Mesenchymal stem cell (in vitro differentiated cells and primary cell): ENCODE measurements at regions not wholly inside any gene's neighbourhood (a gene's known extent, or its start where the extent isn't known, plus 50 kb on each side); places are given as distances from the start of the nearest gene placed in this dataset.
A peak's percentile ranks its signal among the peaks of the same experiment; 100 is the strongest.
"Not testable (repeated sequence)": the region's sequence is repeated elsewhere in the genome, so short reads cannot be mapped to it uniquely, and the experiment has no call there.

Source experiments
- DNase-seq: peaks from one replicate; pipeline ENCODE4 v3.0.0-alpha.2; 2013
- H2AFZ ChIP-seq: one replicate; pipeline ENCODE4 v1.6.1; 2013; ENCODE audit warnings: low read depth, mild to moderate bottlenecking, control low read depth, inconsistent platforms, low read length, moderate library complexity
- H2AK5ac ChIP-seq: 2 replicates; pipeline ENCODE4 v1.6.1; 2013; ENCODE audit warnings: low read length, moderate library complexity, mild to moderate bottlenecking, inconsistent platforms; ENCODE audit not compliant: severe bottlenecking
- H2BK120ac ChIP-seq: one replicate; pipeline ENCODE4 v1.6.1; 2013; ENCODE audit warnings: low read depth, mild to moderate bottlenecking, inconsistent platforms, low read length, moderate library complexity
- H2BK12ac ChIP-seq, 2 experiments: one replicate each; pipeline ENCODE4 v1.6.1; 2013; ENCODE audit warnings: inconsistent platforms in 2 of 2, low read length in 2 of 2, mild to moderate bottlenecking in 2 of 2, moderate library complexity in 2 of 2, control low read depth in 1 of 2
- H2BK15ac ChIP-seq: one replicate; pipeline ENCODE4 v1.6.1; 2013; ENCODE audit warnings: mild to moderate bottlenecking, low read depth, inconsistent platforms; ENCODE audit not compliant: poor library complexity, severe bottlenecking
- H2BK5ac ChIP-seq: 2 replicates; pipeline ENCODE4 v1.6.1; 2013; ENCODE audit warnings: low read depth, mild to moderate bottlenecking, low read length, control low read depth, inconsistent platforms; ENCODE audit not compliant: poor library complexity, severe bottlenecking
- H3K14ac ChIP-seq, 2 experiments: one replicate each; pipeline ENCODE4 v1.6.1; 2013; ENCODE audit warnings: inconsistent platforms in 2 of 2, low read length in 2 of 2, control low read depth in 1 of 2, mild to moderate bottlenecking in 1 of 2, moderate library complexity in 1 of 2
- H3K18ac ChIP-seq, 2 experiments: one replicate each; pipeline ENCODE4 v1.6.1; 2013; ENCODE audit warnings: inconsistent platforms in 2 of 2, low read length in 2 of 2, control low read depth in 1 of 2, low read depth in 1 of 2, mild to moderate bottlenecking in 1 of 2
- H3K23ac ChIP-seq, 2 experiments: one replicate each; pipeline ENCODE4 v1.6.1; 2013; ENCODE audit warnings: inconsistent platforms in 2 of 2, low read length in 2 of 2, mild to moderate bottlenecking in 2 of 2, moderate library complexity in 2 of 2, control low read depth in 1 of 2
- H3K27ac ChIP-seq: 2 replicates; pipeline ENCODE4 v1.5.1; 2013; ENCODE audit warnings: mild to moderate bottlenecking, moderate library complexity, low read length, control low read depth, inconsistent platforms; ENCODE audit not compliant: poor library complexity, severe bottlenecking
- H3K27me3 ChIP-seq, 2 experiments: 2 replicates each; pipeline versions ENCODE4 v1.6.1 to v1.7.0; 2013; ENCODE audit warnings: low read length in 2 of 2, mild to moderate bottlenecking in 2 of 2, moderate library complexity in 2 of 2, control low read depth in 1 of 2, inconsistent platforms in 1 of 2; ENCODE audit not compliant: control insufficient read depth in 1 of 2, insufficient read depth in 1 of 2
- H3K36me3 ChIP-seq, 2 experiments: 2 replicates each; pipeline versions ENCODE4 v1.6.1 to v1.7.0; 2013; ENCODE audit warnings: low read length in 2 of 2, control low read depth in 1 of 2, inconsistent platforms in 1 of 2, low read depth in 1 of 2, mild to moderate bottlenecking in 1 of 2; ENCODE audit not compliant: insufficient read depth in 2 of 2, control insufficient read depth in 1 of 2
- H3K4ac ChIP-seq, 2 experiments: one replicate each; pipeline ENCODE4 v1.6.1; 2013; ENCODE audit warnings: inconsistent platforms in 2 of 2, low read length in 2 of 2, mild to moderate bottlenecking in 2 of 2, moderate library complexity in 2 of 2, control low read depth in 1 of 2, low read depth in 1 of 2
- H3K4me1 ChIP-seq: 2 replicates; pipeline ENCODE4 v1.6.1; 2013; ENCODE audit warnings: low read depth, low read length, control low read depth; ENCODE audit not compliant: control insufficient read depth, insufficient read depth
- H3K4me2 ChIP-seq: 2 replicates; pipeline ENCODE4 v1.6.1; 2013; ENCODE audit warnings: low read length, mild to moderate bottlenecking, inconsistent platforms; ENCODE audit not compliant: poor library complexity, severe bottlenecking
- H3K4me3 ChIP-seq, 2 experiments: 2 replicates each; pipeline versions ENCODE4 v1.5.1 to v1.7.0; 2013; ENCODE audit warnings: low read length in 2 of 2, mild to moderate bottlenecking in 2 of 2, control low read depth in 1 of 2, low read depth in 1 of 2; ENCODE audit not compliant: insufficient read depth in 1 of 2
- H3K79me1 ChIP-seq: replicated peaks from 2 replicates; pipeline ENCODE4 v1.6.1; 2013; ENCODE audit warnings: mild to moderate bottlenecking, control low read depth, low read length, inconsistent platforms; ENCODE audit not compliant: poor library complexity, severe bottlenecking
- H3K9ac ChIP-seq: 2 replicates; pipeline ENCODE4 v1.7.0; 2013; ENCODE audit warnings: mild to moderate bottlenecking, low read length, moderate library complexity
- H3K9me3 ChIP-seq: 2 replicates; pipeline ENCODE4 v1.7.0; 2013; ENCODE audit warnings: mild to moderate bottlenecking, low read length; ENCODE audit not compliant: control insufficient read depth
- H4K8ac ChIP-seq: one replicate; pipeline ENCODE4 v1.6.1; 2013; ENCODE audit warnings: inconsistent platforms, mild to moderate bottlenecking, low read length, moderate library complexity
- H4K91ac ChIP-seq: one replicate; pipeline ENCODE4 v1.6.1; 2013; ENCODE audit warnings: mild to moderate bottlenecking, low read length, inconsistent platforms
- WGBS: methylation state at CpG from one replicate; pipeline ENCODE4 v1.1.7; 2013; ENCODE audit warnings: mixed read lengths; 5-methylcytosine and 5-hydroxymethylcytosine counted together

DNA sequence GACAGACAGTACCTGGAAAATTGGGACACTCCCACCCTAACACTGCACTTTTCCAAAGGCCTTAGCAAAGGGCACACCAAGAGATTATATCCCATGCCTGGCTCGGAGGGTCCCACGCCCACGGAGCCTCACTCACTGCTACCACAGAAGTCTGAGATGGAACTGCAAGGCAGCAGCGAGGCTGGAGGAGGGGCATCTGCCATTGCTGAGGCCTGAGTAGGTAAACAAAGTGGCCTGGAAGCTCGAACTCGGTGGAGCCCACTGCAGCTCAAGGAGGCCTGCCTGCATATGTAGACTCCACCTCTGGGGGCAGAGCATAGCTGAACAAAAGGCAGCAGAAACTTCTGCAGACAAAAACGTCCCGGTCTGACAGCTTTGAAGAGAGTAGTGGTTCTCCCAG lies 931.6 kb upstream of the MDGA2 start:
- DNase-seq: not testable (repeated sequence)

DNA sequence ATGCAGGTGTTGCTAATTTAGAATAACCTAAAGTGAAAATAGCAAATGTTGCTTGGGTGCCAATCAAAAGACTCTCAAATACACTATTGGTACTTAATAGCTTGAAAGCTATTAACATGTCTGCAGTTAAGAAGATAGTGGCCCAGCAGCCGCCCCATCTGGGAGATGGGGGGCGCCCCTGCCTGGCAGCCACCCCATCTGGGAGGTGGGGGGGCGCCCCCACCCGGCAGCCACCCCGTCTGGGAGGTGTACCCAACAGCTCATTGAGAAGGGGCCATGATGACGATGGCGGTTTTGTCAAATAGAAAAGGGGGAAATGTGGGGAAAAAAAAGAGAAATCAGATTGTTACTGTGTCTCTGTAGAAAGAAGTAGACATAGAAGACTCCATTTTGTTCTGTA lies 923.1 kb upstream of the MDGA2 start:
- no peak overlapping the region for H3K18ac ChIP-seq
- H3K9me3 ChIP-seq: no peaks in the 10 kb centered on the region
- H3K4ac ChIP-seq: no peak overlapping the region
- no peak for DNase-seq
- H2AFZ ChIP-seq: no peak overlapping the region
- no peak overlapping the region for H2BK5ac ChIP-seq
- WGBS: 69% methylated on average over 5 of the region's 7 CpGs
- H3K36me3 ChIP-seq: no peaks in the 10 kb centered on the region
- H3K79me1 ChIP-seq: no peaks in the 10 kb centered on the region
- H3K4me2 ChIP-seq: no peak overlapping the region
- no peak overlapping the region for H3K23ac ChIP-seq
- no peak overlapping the region for H3K14ac ChIP-seq
- no peaks in the 10 kb centered on the region for H3K27me3 ChIP-seq
- no peak overlapping the region for H2AK5ac ChIP-seq
- no peak overlapping the region for H4K91ac ChIP-seq
- no peak overlapping the region for H2BK15ac ChIP-seq
- H3K9ac ChIP-seq: no peak overlapping the region
- no peak overlapping the region for H2BK120ac ChIP-seq
- H2BK12ac ChIP-seq: no peak overlapping the region
- H4K8ac ChIP-seq: no peak overlapping the region
- H3K27ac ChIP-seq: no peak overlapping the region
- H3K4me1 ChIP-seq: no peaks in the 10 kb centered on the region
- H3K4me3 ChIP-seq: no peak overlapping the region

More for the DNA sequence above, 931.6 kb upstream of the MDGA2 start:
- not testable (repeated sequence) for H2BK5ac ChIP-seq, H3K36me3 ChIP-seq, H3K14ac ChIP-seq, H3K27ac ChIP-seq, H3K4me1 ChIP-seq, H3K9ac ChIP-seq, H2BK12ac ChIP-seq, H3K9me3 ChIP-seq, H2BK15ac ChIP-seq, H3K23ac ChIP-seq, H3K18ac ChIP-seq, H3K4me2 ChIP-seq, H3K4ac ChIP-seq, H3K27me3 ChIP-seq, H2AK5ac ChIP-seq, H3K4me3 ChIP-seq, H2BK120ac ChIP-seq, H4K8ac ChIP-seq, H3K79me1 ChIP-seq, H2AFZ ChIP-seq, H4K91ac ChIP-seq
- WGBS: 83% methylated on average over 8 of the region's 8 CpGs

DNA sequence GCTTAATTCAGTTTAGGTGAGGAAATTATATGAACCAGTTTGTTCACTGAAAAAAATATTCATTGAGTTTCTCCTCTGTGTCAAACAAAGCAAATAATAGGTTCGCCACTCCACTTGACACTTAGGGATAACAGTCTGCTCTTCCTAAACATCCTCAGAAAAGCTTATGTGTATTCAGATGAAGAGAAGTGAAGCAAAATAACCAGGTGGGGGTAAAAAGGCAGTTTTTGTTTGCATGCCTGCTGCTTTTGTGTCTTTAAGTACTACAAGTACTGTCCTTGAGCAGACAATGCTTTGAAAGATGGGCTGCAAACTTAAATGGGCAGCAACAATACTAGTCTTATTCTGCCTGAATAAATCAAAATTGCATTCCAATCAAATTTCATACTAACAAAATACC lies 910.7 kb upstream of the MDGA2 start:
- no peak for DNase-seq
- no peak overlapping the region for H2BK15ac ChIP-seq
- H3K4me1 ChIP-seq: no peaks in the 10 kb centered on the region
- H3K9me3 ChIP-seq: no peaks in the 10 kb centered on the region
- H3K18ac ChIP-seq: no peak overlapping the region
- H3K79me1 ChIP-seq: no peaks in the 10 kb centered on the region
- H3K4ac ChIP-seq: no peak overlapping the region
- H2AFZ ChIP-seq: no peak overlapping the region
- no peak overlapping the region for H3K9ac ChIP-seq
- H3K27me3 ChIP-seq: no peaks in the 10 kb centered on the region
- no peak overlapping the region for H4K91ac ChIP-seq
- WGBS: no CpG with 5 or more reads among the region's 1 CpG
- H3K14ac ChIP-seq: no peak overlapping the region
- H3K23ac ChIP-seq: no peak overlapping the region
- no peaks in the 10 kb centered on the region for H3K36me3 ChIP-seq
- no peak overlapping the region for H2BK120ac ChIP-seq
- H3K4me3 ChIP-seq: no peak overlapping the region
- H2BK5ac ChIP-seq: no peak overlapping the region
- H3K27ac ChIP-seq: no peak overlapping the region
- H4K8ac ChIP-seq: no peak overlapping the region
- H2BK12ac ChIP-seq: no peak overlapping the region
- H3K4me2 ChIP-seq: no peak overlapping the region
- no peak overlapping the region for H2AK5ac ChIP-seq

DNA sequence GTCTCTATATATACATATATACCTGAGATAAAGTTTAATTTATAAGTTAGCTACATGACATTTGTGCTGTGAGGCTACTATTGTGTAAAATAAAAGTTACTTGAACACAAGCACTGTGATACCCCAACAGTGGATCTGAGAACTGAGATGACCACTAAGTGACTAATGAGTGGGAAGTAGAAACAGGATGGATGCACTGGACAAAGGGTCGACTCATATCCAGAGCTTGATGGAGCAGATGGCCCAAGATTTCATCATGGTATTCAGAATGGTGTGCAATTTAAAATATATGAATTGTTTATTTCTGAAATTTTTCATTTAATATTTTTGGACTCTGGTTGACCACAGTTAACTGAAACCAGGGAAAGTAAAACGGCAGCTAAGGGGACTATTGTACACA lies 908.6 kb upstream of the MDGA2 start:
- H3K23ac ChIP-seq: no peak overlapping the region
- H3K9ac ChIP-seq: no peak overlapping the region
- H3K18ac ChIP-seq: no peak overlapping the region
- H2BK15ac ChIP-seq: no peak overlapping the region
- no peak overlapping the region for H3K4ac ChIP-seq
- no peak overlapping the region for H3K27ac ChIP-seq
- H2BK12ac ChIP-seq: no peak overlapping the region
- no peak overlapping the region for H3K4me3 ChIP-seq
- H2BK5ac ChIP-seq: no peak overlapping the region
- H3K36me3 ChIP-seq: no peaks in the 10 kb centered on the region
- WGBS: 0% methylated on average over 1 of the region's 2 CpGs
- H3K14ac ChIP-seq: no peak overlapping the region
- no peak overlapping the region for H3K4me2 ChIP-seq
- H4K8ac ChIP-seq: no peak overlapping the region
- no peaks in the 10 kb centered on the region for H3K27me3 ChIP-seq
- H2AK5ac ChIP-seq: no peak overlapping the region
- no peak overlapping the region for H4K91ac ChIP-seq
- no peaks in the 10 kb centered on the region for H3K9me3 ChIP-seq
- H3K4me1 ChIP-seq: no peaks in the 10 kb centered on the region
- no peak overlapping the region for H2BK120ac ChIP-seq
- no peaks in the 10 kb centered on the region for H3K79me1 ChIP-seq
- H2AFZ ChIP-seq: no peak overlapping the region
- DNase-seq: peak; percentile 71
